Iris pigment epithelial cell (primary cell): ENCODE measurements at regions not wholly inside any gene's neighbourhood (a gene's known extent, or its start where the extent isn't known, plus 50 kb on each side); places are given as distances from the start of the nearest gene placed in this dataset.

Experiments used
- DNase-seq: peaks from one replicate; pipeline ENCODE4 v3.0.0-alpha.2; 2011; ENCODE audit warnings: low read depth

DNA sequence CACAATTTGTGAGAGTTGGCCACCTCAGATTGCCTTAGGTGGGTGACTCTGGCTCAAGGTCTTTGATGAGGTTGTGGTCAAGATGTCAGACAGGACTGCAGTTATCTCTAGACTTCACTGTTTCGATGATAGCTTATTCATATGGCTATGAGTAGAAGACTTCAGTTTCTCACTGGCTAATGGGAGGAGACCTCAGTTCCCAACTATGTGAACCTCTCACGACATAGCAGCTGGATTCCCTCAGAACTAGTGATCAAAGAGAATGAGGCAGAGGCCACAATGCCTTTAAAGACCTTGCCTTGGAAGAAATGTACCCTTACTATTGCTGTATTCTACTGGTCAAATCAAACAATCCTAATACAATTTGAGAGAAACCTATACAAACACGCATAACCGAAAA lies 607.5 kb upstream of the ROBO2 start:
- DNase-seq, result no peak

DNA sequence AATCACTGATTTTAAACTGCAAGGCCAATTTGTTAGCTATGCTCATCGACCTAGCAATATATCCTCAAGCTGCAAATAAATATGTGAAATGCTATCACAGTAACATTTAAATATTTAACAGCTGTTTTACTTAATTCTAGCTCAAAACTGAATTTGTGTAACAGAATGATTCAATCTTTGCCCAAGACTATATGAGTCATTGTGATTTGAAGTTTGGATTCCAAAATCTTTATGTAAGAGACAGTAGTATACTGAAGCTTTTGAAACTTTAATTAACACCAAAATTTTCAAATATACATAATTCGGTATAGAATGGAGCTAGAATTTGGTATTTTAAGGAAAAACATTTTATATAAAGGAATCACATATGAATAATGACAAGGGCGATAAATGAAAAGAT lies 603.0 kb upstream of the ROBO2 start:
- DNase-seq, result peak; percentile 73

DNA sequence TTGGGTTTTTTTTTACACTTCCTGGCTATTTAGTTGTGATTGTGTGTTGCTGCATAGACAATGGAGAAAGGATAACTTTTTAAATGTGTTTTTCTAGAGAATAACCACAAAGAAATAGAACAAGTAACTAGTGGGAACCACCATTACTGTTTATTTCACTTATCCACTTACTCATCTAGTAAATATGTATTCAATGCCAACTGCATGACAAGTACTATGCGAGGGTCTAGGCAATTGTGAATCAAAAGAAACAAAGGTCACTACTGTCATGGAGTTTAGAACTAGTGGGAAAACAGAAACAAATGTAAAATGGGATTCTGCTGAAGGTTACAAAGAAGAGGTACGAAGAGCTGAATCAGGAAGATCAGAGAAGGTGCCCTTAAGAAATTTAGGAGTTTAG lies 600.9 kb upstream of the ROBO2 start:
- DNase-seq, result peak; percentile 79

DNA sequence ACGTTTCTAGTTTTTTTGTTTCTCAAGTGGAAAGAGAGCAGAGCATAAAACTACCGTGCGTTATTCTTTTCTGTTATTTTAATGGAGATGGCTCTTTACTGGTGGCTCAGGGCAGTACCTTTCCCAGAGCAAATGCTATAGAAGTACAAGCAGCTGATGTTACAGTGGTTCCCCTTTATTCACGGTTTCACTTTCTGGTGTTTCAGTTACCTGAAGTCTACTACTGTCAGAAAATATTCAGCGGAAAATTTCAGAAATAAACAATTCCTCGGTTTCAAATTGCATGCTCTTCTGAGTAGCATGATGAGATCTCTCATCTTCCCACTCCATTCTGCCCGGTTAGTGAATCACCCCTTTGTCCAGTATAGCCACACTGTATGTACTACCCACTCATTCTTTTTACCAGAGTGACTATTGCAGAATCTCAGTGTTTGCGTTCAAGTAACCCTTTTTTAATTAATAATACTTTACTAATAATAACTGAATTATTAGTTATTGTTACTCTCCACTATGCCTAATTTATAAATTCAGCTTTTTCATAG lies 597.5 kb upstream of the ROBO2 start:
- DNase-seq, result peak; percentile 89

DNA sequence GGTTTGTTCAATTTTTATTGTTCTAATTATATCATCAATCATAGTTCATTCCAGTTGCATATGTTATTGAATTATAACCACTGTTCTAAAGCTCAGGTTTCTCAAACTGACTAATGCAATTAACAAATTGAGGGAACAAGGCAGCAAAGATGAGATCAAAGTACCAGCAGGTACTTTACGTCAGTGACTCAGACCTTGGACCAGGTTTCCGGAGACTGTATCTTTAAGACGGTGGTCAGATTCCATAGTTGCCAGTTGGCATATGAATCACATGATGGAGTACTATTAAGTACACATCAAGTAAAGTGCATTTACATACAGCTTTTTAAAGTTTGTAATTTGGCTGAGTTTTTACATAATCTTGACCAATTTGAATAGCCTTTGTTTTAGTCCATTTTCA lies 583.6 kb upstream of the ROBO2 start:
- DNase-seq, result no peak

DNA sequence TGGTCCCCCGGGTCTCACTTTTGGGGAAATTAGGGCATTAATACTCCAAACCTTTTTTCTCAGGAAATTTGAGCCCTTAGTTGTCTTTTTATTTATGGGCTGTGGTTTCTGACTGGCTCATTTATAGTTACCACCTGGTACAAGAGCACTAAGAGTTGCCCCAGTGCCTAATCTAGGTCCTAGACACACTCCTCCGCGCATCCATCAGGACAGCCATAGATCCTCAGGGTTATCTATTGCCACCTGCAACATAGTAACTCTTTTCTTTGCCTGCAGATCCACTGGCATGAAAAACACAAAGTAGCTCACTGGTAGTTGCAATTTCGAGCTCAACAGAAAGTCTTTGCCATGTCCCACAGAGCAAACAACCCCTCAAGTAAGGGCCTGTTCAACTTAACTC lies 576.4 kb upstream of the ROBO2 start:
- DNase-seq, result no peak

DNA sequence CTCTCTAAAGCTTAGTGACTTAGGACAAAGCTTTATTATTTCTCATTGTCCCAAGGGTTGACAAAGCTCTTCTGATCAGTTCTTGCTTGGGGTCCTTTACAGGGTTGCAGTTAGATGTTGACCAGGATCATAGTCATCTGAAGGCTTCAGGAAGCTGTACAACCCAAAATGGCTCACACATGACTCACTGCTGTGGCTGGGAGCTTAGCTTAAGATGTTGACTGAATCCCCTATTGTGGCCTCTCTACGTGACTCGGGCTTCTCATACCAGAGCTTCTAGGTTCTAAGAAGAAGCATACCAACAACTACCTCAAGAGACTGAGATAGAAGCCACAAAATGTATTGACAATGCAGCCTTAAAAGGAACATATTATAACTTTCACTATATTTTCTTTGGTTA lies 569.6 kb upstream of the ROBO2 start:
- peak; percentile 97 for DNase-seq

DNA sequence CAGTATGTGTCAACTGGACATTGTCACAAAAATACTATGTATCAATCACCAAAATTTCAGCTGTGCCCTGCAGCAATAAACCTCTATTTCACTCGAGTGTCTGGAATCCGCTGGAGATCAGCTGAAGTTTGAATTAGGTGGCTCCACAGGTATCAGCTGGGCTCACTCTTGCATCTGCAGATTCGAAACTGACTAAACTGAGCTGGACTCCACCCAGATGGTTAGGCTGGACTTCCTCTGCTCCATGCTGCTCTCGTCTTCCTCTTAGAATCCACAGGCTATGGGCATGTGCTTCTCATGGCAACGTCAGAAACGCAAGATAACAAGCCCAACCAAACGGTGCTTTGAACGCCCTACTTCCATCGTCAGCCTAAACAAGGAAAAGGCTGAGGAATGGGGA lies 565.3 kb upstream of the ROBO2 start:
- DNase-seq, result no peak

DNA sequence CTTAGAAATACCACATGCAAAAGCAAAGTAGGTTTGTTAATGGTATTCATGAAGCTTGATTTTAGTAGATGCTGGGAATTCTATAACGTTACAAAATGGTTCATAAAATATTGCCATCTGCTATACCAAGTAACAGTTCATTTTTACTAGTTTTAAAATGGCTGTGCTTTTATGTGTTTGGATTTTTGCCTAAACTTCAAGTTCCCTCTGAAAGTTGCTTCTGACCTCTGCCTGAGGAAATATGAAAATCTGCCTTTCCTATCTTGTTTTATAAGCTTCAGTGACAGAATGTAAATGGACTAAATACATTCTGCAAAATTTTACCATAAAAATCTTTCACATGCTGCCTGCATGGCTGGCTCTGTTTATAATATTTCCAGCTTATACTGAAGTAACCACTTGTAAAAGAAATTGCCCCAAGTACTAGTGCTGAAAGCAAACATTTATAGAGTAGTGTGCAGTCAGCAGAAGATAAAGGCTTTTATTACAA lies 560.7 kb upstream of the ROBO2 start:
- no peak for DNase-seq

DNA sequence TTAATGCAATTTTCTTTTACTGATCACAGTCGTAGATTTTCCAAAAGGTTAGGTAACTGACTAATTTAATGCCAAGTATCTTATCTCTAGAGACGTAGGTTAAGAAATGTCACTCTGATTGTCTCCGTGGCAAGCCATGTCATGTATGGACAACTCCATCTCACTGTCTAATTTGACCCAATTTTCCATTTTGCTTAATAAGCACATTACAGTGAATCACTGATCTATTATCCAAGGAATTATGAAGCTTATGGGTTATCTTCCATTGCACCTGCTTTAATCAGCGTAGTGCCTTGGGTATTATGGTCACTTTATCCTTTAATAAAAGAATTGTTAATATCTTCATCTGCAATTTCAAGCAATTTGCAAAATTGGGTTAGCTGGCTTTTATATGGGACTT lies 557.4 kb upstream of the ROBO2 start:
- no peak for DNase-seq

DNA sequence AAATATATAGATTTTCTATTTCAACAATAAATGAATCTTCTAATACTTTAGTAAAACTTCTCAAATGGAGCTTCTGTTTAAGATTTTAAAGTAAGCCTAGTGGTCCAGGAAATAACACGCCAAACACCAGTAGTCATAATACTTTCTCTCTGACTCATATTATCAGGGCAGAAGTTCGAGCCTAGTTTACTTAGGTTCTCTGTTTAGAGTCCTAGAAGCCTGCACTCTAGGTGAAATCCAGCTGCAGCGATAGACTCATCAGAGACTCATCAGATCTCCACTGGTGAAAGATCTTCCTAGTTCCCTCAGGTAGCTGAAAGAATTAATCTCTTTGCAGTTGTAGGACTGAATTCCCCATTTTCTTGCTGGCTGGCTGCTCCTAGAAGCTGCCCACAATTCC lies 552.5 kb upstream of the ROBO2 start:
- DNase-seq, result peak; percentile 75

DNA sequence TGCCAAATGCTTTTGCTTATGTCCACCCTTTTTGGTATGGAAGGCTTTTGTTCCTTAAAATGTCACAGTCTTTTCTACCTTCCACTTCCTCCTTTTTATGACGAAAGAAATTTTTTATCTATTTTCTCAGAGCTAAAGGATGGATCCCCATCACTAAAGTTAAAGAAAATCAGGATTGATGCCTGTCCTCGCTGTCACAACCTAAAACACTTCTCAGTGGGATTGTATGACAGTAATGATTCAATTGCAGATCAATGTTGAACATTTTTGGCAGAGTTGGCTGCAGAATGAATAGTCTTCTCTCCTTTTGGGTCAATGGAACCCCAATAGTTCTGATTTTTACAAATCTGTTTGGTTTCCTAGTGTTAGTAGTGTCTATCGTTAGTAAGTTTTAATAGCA lies 549.8 kb upstream of the ROBO2 start:
- DNase-seq, result no peak

DNA sequence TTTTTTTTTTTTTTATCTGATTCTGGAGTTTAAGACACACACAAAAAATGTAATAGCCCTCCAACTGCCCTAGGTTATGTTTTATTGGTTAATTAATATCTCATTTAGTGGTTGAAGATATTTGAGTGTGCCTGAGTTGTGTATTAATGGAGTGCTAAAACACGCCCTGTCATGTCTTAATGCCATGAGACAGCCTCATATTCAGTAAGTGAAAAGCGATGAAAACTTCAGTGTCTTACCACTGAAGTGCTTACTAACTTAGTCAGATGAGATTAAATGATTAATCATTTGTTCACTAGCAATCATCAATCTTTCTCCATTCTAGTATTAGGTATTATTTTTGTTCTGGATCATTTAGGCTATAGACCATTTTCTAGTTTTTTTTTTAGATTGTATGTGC lies 544.7 kb upstream of the ROBO2 start:
- no peak for DNase-seq

DNA sequence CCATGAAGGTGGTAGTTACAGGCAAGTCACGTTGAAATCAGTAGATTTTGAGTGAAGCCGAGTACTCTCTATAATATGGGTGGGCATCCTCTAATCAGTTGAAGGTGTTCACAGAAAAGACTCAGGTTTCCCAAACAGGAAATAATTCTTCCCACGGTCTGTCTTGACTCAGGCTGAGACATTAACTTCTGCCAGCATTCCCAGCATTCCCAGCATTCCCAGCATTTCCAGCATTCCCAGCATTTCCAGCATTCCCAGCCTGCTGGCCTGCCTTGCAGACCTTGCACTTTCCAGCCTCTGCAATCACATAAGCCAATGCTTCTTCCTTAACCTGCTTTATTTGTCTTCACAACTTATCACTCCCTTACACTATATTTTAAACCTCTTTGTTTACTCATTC lies 542.3 kb upstream of the ROBO2 start:
- DNase-seq, result peak; percentile 53

DNA sequence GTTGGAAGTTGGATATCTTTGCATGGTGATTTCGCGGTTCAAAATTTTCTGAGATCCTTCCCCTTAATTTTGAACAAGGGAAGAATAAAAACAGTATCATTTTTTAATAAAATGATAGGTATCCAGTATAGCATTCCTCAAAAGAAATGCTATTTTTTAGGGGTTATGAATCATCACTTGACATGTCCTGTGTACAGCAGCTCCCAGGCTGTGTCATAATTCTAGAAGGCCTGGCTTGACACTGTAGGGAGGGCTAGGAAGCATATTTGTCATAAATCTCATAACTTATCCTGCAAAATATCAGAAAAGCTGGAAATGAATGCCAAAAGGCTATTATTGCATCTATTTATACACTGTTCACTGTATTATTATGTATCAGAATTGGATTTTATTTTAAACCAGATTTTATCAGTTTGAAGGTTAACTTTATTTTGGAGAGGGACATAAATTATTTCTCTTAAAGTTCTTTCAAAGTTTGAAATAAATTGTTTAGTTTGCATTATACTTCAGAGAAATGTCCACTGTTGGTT lies 539.1 kb upstream of the ROBO2 start:
- peak; percentile 74 for DNase-seq

DNA sequence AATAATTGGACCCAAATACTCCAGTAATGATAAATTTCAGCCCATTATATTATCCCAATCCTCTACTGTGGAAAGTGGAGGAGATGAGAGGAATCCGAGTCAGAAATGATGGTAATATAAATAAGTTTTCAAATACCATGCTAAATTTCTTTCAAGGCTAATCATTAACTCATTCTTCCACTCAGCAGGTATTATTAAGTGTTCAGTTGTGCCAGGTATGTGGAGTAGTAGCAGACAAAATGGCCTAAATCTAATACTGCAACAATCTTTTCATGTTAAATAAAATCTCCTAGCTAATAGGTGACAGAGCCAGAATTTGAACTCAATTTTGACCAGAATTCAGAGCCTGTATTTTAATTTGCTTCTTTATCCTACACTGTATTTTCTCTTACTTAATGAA lies 538.6 kb upstream of the ROBO2 start:
- DNase-seq, result no peak

DNA sequence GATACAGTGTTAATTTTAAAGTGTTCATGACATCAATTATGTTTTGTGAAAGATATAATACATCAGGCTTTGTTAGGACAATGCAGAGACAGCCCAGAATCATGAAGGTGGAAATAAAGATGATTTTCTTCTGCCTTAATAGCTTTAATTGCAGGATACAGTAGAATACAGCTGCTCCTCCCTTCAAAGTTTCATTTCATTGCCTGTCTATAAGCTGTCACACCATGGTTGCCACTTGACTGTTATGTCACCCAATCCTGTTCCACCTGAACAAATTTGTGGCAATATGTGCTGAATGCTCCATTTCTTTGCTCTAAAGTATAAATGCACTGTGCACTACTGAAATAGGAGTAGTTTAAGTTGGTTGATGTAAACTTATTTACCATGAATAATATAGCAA lies 537.8 kb upstream of the ROBO2 start:
- DNase-seq, result no peak

DNA sequence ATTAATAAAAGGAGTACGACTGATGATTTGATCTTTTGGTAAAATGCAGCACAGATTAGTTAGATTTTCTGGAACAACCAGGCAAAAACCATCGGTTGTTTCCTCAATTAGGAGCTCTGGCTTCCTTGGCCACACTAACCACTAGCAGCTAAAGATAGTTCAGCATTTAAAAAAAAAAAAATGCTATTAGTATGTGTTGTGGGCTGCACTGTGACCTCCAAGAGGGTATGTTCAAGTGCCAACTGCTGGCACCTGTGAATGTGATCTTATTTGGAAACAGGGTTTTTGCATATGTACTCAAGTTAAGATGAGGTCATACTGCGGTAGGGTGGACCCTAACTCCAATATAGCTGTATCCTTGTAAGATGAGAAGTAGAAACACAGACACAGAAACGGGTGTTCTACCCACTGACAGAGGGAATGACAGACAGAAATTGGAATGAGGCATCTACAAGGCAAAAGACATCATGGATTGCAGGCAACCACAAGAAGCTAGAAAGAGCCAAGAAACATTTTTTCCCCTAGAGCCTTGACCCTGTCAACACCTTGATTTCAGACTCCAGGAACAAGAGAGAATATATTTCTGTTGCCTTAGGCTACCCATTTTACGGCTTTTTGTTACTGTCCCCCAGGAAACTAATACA lies 534.6 kb upstream of the ROBO2 start:
- peak; percentile 18 for DNase-seq

DNA sequence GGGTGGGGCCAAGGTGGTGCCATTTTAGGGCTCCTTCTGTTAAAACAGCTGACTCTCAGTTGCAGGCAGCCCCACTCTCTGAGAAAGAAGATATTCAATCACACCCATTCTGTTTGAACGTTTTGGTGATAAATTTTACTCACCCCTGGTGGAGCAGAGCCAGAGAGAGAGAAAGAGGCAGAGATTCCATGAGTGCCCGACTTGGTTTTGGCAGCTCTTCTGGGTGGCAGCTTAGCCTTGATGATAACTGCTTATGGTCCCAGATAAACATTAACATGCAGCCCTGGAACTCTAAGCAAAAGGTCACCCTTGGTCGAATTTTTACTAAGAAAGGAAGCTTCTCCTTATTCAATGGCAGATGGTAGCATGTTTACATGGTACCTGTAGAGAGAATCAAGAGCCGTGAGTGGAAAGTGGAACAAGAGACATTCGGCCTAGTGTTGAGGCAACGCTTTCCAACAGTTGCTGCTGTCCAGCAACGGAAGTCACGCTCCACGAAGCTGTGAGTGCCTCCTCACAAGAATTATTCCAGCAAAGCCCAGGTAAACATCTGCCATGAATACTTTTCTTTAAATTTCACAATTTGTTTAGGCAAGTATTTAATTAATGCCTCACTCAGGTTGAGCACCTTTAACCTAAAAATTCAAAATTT lies 530.6 kb upstream of the ROBO2 start:
- no peak for DNase-seq

DNA sequence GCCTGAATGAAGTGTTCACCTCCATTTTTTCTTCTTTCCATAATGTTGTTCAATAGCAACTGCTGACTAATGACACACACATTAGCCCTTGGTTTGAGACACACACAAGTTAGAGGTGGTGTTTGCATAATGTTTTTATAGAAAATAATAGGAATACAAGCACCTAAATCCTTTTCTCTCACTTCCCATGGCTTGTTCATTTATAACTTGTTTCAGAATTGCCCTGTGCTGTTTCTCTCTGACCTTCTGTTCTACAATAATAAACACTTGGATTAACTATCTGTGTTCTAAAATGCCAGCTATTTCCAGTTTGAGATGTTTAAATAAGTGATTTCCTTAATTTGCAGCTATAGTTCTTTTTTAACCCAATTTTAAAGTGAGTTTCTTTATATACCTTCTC lies 525.1 kb upstream of the ROBO2 start:
- peak; percentile 84 for DNase-seq

DNA sequence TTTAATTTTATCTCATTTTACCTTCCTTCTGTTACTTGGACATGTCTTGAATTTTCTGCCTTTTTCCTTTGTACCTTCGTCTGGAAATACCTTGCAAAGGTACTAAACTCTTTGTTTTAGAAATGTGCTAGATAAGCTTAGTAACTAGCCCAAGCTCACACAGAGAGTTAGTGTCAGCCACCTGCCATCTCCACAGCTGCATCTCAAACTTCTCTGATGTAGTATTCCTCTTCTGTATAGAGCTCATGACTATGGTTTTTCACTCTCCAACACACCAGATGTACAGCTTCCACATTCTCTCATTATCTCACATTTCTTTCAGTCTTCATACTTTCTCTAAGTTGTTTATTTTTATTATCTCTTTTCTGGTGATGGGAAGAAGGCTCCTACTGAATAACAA lies 516.6 kb upstream of the ROBO2 start:
- peak; percentile 10 for DNase-seq

DNA sequence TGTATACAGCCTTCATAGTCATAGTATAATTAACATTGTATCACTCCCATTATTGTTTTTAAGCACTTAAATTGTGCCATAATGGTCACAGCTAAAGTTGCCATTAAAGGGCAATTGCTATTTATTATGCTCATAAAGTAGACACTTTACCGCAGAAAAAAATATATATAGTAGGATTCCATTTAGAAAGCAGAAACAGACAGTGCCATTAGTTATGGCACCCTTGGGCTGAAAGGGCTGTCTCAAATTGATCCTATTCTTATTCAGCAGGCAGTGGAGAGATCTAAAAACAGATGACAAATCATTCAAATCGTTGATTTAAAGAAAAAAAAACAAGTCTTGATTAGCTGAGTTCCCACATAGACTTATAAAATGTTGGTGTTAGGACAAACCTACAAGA lies 514.2 kb upstream of the ROBO2 start:
- no peak for DNase-seq

DNA sequence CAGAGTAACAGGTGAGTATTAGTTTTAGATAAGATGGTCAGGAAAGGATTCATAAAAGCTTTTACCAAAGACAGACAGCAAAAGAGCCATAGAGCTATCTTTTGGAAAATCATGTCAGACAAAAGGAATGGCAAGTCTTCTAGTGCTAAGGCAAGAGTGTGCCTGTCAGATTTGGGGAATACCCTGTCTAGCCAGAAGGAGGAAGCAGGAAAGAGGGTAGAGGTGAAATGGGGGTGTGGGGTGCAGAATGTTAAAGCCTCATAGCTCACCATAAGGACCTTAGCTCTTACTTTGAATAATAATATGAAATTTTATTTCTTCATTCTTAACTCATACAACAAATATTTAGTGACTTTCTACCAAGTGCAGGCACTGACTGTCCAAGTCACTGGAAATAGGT lies 512.1 kb upstream of the ROBO2 start:
- no peak for DNase-seq
